Sigmoid colon (tissue), 6 donors: ENCODE measurements at regions not wholly inside any gene's neighbourhood (a gene's known extent, or its start where the extent isn't known, plus 50 kb on each side); places are given as distances from the start of the nearest gene placed in this dataset.

Experiments used
- DNase-seq: peaks from one replicate; pipeline ENCODE4 v3.0.0-alpha.2; 2019
- H3K27ac ChIP-seq, 4 donors: fragments of 200-600 bp; sonication (generic); one replicate each; pipeline ENCODE4 v1.5.1; 2016 to 2019; ENCODE audit warnings: mild to moderate bottlenecking in 1 of 4
- H3K27me3 ChIP-seq, 3 donors: fragments of 200-600 bp; sonication (generic); one replicate each; pipeline ENCODE4 v1.5.1; 2019; ENCODE audit warnings: mild to moderate bottlenecking in 1 of 3
- H3K36me3 ChIP-seq, 4 donors: fragments of 200-600 bp; sonication (generic); one replicate each; pipeline ENCODE4 v1.5.1; 2016 to 2019
- H3K4me1 ChIP-seq, 4 donors: fragments of 200-600 bp; sonication (generic); one replicate each; pipeline ENCODE4 v1.5.1; 2017 to 2019
- H3K4me3 ChIP-seq, 4 donors: fragments of 200-600 bp; sonication (generic); one replicate each; pipeline ENCODE4 v1.5.1; 2017 to 2019; ENCODE audit warnings: mild to moderate bottlenecking in 2 of 4, moderate library complexity in 1 of 4
- H3K9me3 ChIP-seq, 4 donors: fragments of 200-600 bp in 3 of 4; sonication (generic) in 3 of 4; one replicate each; pipeline versions ENCODE4 v1.5.1 to v1.6.1; 2013 to 2019
- EP300 ChIP-seq, 4 donors: sonication (generic); formaldehyde crosslinking; IDR thresholded peaks; one replicate each; pipeline ENCODE4 v1.6.1; 2017; ENCODE audit warnings: antibody characterized with exemption in 4 of 4
- POLR2A ChIP-seq, 2 donors: fragments of 450-650 bp; IDR thresholded peaks; one replicate each; pipeline ENCODE4 v1.6.1; 2016; ENCODE audit warnings: antibody characterized with exemption in 2 of 2, mild to moderate bottlenecking in 2 of 2, moderate library complexity in 2 of 2
- POLR2AphosphoS5 ChIP-seq, 4 donors: sonication (generic); formaldehyde crosslinking; IDR thresholded peaks; one replicate each; pipeline ENCODE4 v1.6.1; 2017; ENCODE audit warnings: antibody characterized with exemption in 4 of 4
- WGBS, 2 donors: extraction: QIAGEN DNeasy Blood & Tissue Kit; methylation state at CpG; one replicate each; pipeline ENCODE4 v1.1.7; 2013; 5-methylcytosine and 5-hydroxymethylcytosine counted together
- intact Hi-C: fragments of 100-400 bp; cut with DNase I; formaldehyde crosslinking; loops from one replicate; pipeline ENCODE4 v1.15.1; 2023
- TF ChIP-seq, protein P1 (sequence below), 4 experiments: fragments of 450-650 bp in 3 of 4; fragments of 200-600 bp in 1 of 4; IDR thresholded peaks; one replicate each; pipeline ENCODE4 v1.5.1; 2016 to 2019; ENCODE audit warnings: antibody characterized with exemption in 4 of 4, mild to moderate bottlenecking in 3 of 4, moderate library complexity in 2 of 4
- donor health status: healthy with polysubstance abuse.
- donor health status: healthy.

DNA sequence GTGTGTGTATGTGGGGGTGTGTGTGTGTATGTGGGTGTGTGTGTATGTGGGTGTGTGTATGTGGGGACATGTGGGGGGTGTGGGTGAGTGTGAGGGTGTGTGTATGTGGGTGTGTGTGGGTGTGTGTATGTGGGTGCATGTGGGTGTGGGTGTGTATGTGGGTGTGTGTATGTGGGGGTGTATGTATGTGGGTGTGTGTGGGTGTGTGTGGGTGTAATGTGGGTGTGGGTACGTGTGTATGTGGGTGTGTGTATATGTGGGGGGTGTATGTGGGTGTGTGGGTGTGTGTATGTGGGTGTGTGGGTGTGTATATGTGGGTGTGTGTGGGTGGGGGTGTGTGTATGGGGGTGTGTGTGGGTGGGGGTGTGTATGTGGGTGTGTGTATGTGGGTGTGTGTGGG, 106.7 kb downstream of the SPATA19 start:
- H3K4me1 ChIP-seq, result no peaks in the 10 kb centered on the region
- no peak overlapping the region for H3K27ac ChIP-seq
- H3K27me3 ChIP-seq, result no peaks in the 10 kb centered on the region
- no peaks in the 10 kb centered on the region for H3K36me3 ChIP-seq
- intact Hi-C loops, result no loop called here
- no peak for DNase-seq
- no peaks in the 10 kb centered on the region for H3K9me3 ChIP-seq
- no peak for TF ChIP-seq POLR2AphosphoS5 (IDR thresholded peaks at IDR 0.05)
- 67 to 73% methylated on average over 1 of the region's 1 CpG for WGBS, 2 donors
- H3K4me3 ChIP-seq, result no peak overlapping the region

DNA sequence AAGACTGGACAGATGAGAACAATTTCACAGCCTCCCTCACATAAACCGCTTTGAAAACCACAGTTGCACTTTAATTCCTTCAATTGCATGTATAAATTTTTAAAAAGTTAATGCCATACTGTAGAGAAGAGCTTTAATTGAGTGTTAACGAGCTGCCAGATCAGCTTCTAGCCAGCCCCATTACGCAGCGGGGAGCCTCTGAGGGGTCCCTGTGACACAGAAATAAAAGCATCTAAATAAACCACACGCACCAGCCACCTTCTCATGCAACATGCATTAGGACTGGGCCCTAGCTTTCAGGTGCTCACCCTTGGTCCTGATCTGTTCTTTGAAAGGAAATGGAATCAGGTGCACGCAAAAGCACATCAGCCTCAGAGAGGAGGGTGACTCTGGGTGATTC, 111.7 kb downstream of the SPATA19 start:
- intact Hi-C loops, result no loop called here
- DNase-seq, result no peak
- Histone ChIP-seq H3K4me1 (no peaks in the 10 kb centered on the region), H3K36me3 (no peaks in the 10 kb centered on the region), H3K9me3 (no peaks in the 10 kb centered on the region), H3K27me3 (no peaks in the 10 kb centered on the region), H3K27ac (no peak overlapping the region), H3K4me3 (no peak overlapping the region)
- 81 to 83% methylated on average over 6 of the region's 6 CpGs for WGBS, 2 donors
- no peak for TF ChIP-seq POLR2A (IDR thresholded peaks at IDR 0.05)

DNA sequence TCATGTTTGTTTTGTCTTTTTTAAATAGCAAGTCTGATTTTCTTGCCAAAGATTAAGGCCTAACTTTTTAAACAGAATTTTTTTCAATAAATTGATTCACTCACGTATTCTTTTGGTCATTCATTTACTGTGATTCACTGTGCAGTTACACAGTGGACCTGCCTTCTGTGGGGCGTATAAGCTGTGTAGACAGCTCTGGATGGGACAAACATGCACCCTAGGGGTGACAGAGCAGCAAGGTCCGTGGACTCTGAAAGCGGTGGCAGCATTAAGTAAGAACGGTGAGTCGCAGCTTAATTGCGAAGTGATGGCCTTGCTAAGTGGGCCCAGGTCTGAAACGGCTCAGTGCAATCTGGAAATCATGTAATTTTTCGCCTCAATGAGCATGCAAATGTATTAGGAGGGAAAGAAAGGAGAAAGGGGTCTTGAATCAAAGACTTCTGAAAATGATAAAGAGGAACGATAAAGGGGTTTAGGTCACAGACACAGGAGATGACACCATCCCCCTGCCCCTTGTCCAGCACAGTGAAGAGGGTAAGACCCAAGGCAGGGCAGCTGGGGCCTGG, 113.1 kb downstream of the SPATA19 start:
- Histone ChIP-seq H3K36me3 (no peaks in the 10 kb centered on the region), H3K4me1 (no peaks in the 10 kb centered on the region), H3K27ac (no peak overlapping the region), H3K4me3 (no peak overlapping the region), H3K9me3 (no peaks in the 10 kb centered on the region), H3K27me3 (no peaks in the 10 kb centered on the region)
- 81 to 86% methylated on average over 10 of the region's 10 CpGs for WGBS, 2 donors
- intact Hi-C loops, result no loop called here
- no peak for TF ChIP-seq EP300 (IDR thresholded peaks at IDR 0.05)
- TF ChIP-seq, protein P1, sequence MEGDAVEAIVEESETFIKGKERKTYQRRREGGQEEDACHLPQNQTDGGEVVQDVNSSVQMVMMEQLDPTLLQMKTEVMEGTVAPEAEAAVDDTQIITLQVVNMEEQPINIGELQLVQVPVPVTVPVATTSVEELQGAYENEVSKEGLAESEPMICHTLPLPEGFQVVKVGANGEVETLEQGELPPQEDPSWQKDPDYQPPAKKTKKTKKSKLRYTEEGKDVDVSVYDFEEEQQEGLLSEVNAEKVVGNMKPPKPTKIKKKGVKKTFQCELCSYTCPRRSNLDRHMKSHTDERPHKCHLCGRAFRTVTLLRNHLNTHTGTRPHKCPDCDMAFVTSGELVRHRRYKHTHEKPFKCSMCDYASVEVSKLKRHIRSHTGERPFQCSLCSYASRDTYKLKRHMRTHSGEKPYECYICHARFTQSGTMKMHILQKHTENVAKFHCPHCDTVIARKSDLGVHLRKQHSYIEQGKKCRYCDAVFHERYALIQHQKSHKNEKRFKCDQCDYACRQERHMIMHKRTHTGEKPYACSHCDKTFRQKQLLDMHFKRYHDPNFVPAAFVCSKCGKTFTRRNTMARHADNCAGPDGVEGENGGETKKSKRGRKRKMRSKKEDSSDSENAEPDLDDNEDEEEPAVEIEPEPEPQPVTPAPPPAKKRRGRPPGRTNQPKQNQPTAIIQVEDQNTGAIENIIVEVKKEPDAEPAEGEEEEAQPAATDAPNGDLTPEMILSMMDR (IDR thresholded peaks at IDR 0.05), result no peak
- DNase-seq, result no peak

DNA sequence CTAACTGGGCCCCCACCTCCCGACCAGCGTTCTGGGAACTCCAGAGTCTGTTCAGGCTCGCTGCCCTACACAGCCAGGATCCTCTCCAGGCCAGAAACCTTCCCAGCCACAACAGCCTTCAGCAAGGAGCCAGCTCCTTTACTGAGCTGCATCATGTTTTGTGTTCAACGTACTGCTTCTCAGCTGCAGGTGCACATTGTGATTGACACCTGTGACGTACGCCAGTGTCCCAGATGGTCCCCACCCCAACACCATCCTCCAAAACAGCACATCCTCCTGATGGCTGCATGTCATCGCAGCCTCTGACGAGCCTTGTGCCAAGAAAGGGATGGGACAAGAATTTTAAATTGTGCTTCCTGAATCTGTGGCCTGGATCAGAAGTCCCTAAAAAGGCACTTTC, 117.5 kb downstream of the SPATA19 start:
- intact Hi-C loops, result no loop called here
- DNase-seq, result no peak
- Histone ChIP-seq H3K4me3 (no peak overlapping the region), H3K4me1 (no peaks in the 10 kb centered on the region), H3K36me3 (no peaks in the 10 kb centered on the region), H3K27ac (no peak overlapping the region), H3K27me3 (no peaks in the 10 kb centered on the region), H3K9me3 (no peaks in the 10 kb centered on the region)
- TF ChIP-seq, protein P1 (IDR thresholded peaks at IDR 0.05), result no peak
- TF ChIP-seq POLR2AphosphoS5 (IDR thresholded peaks at IDR 0.05) (no peak), POLR2A (IDR thresholded peaks at IDR 0.05) (no peak), EP300 (IDR thresholded peaks at IDR 0.05) (no peak)
- 75 to 82% methylated on average over 8 of the region's 8 CpGs for WGBS, 2 donors

DNA sequence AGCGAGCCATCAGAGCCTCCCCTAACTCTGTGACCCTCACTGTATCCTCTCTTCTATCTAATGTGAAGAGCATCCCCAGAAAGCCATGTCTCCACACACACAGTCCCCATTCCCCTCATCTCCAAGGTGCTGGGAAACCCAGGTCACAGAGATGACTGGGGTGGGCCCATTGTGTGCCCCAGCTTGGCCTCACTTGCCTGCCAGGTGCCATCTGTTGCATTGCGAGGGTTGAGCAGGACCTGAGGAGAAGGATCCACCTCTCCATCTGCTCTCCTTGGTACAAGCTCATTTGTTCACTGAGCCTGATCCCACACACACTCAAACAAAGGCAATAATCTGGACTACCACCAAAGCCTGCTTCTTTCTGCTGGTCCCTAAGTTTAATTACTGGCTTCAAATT, 118.8 kb downstream of the SPATA19 start:
- Histone ChIP-seq H3K9me3 (no peaks in the 10 kb centered on the region), H3K27ac (no peak overlapping the region), H3K36me3 (no peaks in the 10 kb centered on the region), H3K27me3 (no peaks in the 10 kb centered on the region), H3K4me3 (no peak overlapping the region), H3K4me1 (no peaks in the 10 kb centered on the region)
- intact Hi-C loops, result no loop called here
- 71 to 88% methylated on average over 2 of the region's 2 CpGs for WGBS, 2 donors
- TF ChIP-seq, protein P1 (IDR thresholded peaks at IDR 0.05), result no peak
- no peak for TF ChIP-seq EP300 (IDR thresholded peaks at IDR 0.05)
- TF ChIP-seq POLR2A (IDR thresholded peaks at IDR 0.05), result no peak
- no peak for TF ChIP-seq POLR2AphosphoS5 (IDR thresholded peaks at IDR 0.05)
- DNase-seq, result no peak

DNA sequence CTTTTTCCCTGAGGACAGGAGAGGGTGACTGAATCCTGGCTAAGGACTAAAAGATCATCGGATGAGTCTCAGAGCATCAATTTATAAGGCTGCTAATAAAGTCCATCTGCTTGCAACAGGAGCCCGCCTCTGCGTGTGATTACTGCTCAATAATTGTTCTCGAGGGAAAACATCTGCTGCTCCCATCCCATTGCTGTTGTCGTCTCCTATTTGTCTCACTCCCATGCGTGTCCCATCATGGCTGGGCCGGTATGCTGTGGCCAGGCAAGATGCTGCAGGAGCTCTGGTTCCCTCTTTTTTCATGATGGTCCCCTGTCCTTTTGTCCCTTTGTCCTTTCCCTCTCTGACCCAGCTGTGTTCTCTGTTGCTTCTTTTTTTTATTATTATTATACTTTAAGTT, 121.2 kb downstream of the SPATA19 start:
- intact Hi-C loops, result no loop called here
- Histone ChIP-seq H3K27me3 (no peaks in the 10 kb centered on the region), H3K4me3 (no peak overlapping the region), H3K9me3 (no peaks in the 10 kb centered on the region), H3K4me1 (no peaks in the 10 kb centered on the region), H3K27ac (no peak overlapping the region), H3K36me3 (no peaks in the 10 kb centered on the region)
- 73 to 77% methylated on average over 7 of the region's 7 CpGs for whole genome bisulfite sequencing, 2 donors
- TF ChIP-seq POLR2AphosphoS5 (IDR thresholded peaks at IDR 0.05), result no peak
- no peak for TF ChIP-seq EP300 (IDR thresholded peaks at IDR 0.05)
- TF ChIP-seq, protein P1 (IDR thresholded peaks at IDR 0.05), result no peak
- no peak for TF ChIP-seq POLR2A (IDR thresholded peaks at IDR 0.05)
- DNase-seq, result no peak
